SK-N-SH (cell line): ENCODE measurements at regions not wholly inside any gene's neighbourhood (a gene's known extent, or its start where the extent isn't known, plus 50 kb on each side); places are given as distances from the start of the nearest gene placed in this dataset.

Experiments used
- CTCF ChIP-seq: fragments of 200-600 bp; sonication (generic); IDR thresholded peaks from 2 replicates; pipeline ENCODE4 v1.6.1; 2017; ENCODE audit warnings: antibody characterized with exemption, mild to moderate bottlenecking, moderate library complexity
- EZH2phosphoT487 ChIP-seq: fragments of 200-600 bp; sonication (generic); IDR thresholded peaks from 2 replicates; pipeline ENCODE4 v1.6.1; 2017; ENCODE audit warnings: low read depth, mixed run types, mild to moderate bottlenecking, antibody characterized with exemption, moderate library complexity, borderline replicate concordance
- JUND ChIP-seq: IDR thresholded peaks from 2 replicates; pipeline ENCODE4 v1.4.0; 2012
- POLR2AphosphoS5 ChIP-seq: IDR thresholded peaks from 2 replicates; pipeline ENCODE4 v1.6.1; 2012; ENCODE audit warnings: low read depth, low read length
- TAF1 ChIP-seq: IDR thresholded peaks from 2 replicates; pipeline ENCODE4 v1.6.1; 2012; ENCODE audit warnings: low read depth, mild to moderate bottlenecking, low read length, moderate library complexity, borderline replicate concordance
- USF2 ChIP-seq: fragments of 150-350 bp; IDR thresholded peaks from 2 replicates; pipeline ENCODE4 v1.6.1; 2017; ENCODE audit warnings: antibody characterized with exemption, low read length, low read depth, borderline replicate concordance
- YY1 ChIP-seq: IDR thresholded peaks from 2 replicates; pipeline ENCODE4 v1.4.0; 2012; ENCODE audit warnings: low read depth, mild to moderate bottlenecking

- TF ChIP-seq JUND (no peak), CTCF (no peak), POLR2AphosphoS5 (no peak), EZH2phosphoT487 (no peak), USF2 (no peak), YY1 (no peak), TAF1 (no peak)
Measured at GRCh38 chr12:72747111-72747849, 475.1 kb downstream of the TRHDE start.
